Stimulated activated CD8-positive, alpha-beta memory T cell treated with anti-CD3 and anti-CD28 coated beads, Interleukin-12 subunit alpha, Interleukin-12 subunit beta, amount 100 ng/mL, for 1 hour (primary cell): ENCODE measurements at regions not wholly inside any gene's neighbourhood (a gene's known extent, or its start where the extent isn't known, plus 50 kb on each side); places are given as distances from the start of the nearest gene placed in this dataset.
"Not testable (repeated sequence)": the region's sequence is repeated elsewhere in the genome, so short reads cannot be mapped to it uniquely, and the experiment has no call there.

Source experiments
- DNase-seq: peaks from one replicate; pipeline ENCODE4 v3.0.0-alpha.2; 2020; ENCODE audit warnings: low read depth

GRCh38 chr14:31911160-31911559, 165.9 kb upstream of the ARHGAP5 start:
- DNase-seq, result no peak

GRCh38 chr14:31913370-31913769, 163.7 kb upstream of the ARHGAP5 start:
- no peak for DNase-seq

GRCh38 chr14:31918289-31918688, 158.8 kb upstream of the ARHGAP5 start:
- not testable (repeated sequence) for DNase-seq

GRCh38 chr14:31920001-31920400, 157.1 kb upstream of the ARHGAP5 start:
- no peak for DNase-seq

- DNase-seq, result no peak
Measured at GRCh38 chr14:31920989-31921650, 156.0 kb upstream of the ARHGAP5 start.

GRCh38 chr14:31921721-31922120, 155.4 kb upstream of the ARHGAP5 start:
- DNase-seq, result no peak

GRCh38 chr14:31926123-31926522, 151.0 kb upstream of the ARHGAP5 start:
- DNase-seq, result no peak

GRCh38 chr14:31926652-31927347, 150.3 kb upstream of the ARHGAP5 start:
- no peak for DNase-seq

- no peak for DNase-seq
Measured at GRCh38 chr14:31927348-31927832, 149.7 kb upstream of the ARHGAP5 start.

- no peak for DNase-seq
Measured at GRCh38 chr14:31930070-31930469, 147.0 kb upstream of the ARHGAP5 start.

- DNase-seq, result no peak
Measured at GRCh38 chr14:31930493-31931240, 146.4 kb upstream of the ARHGAP5 start.

- DNase-seq, result no peak
Measured at GRCh38 chr14:31932675-31933074, 144.4 kb upstream of the ARHGAP5 start.

- DNase-seq, result no peak
Measured at GRCh38 chr14:31933716-31934115, 143.4 kb upstream of the ARHGAP5 start.

GRCh38 chr14:31934767-31935266, 142.3 kb upstream of the ARHGAP5 start:
- DNase-seq, result no peak

GRCh38 chr14:31935391-31935790, 141.7 kb upstream of the ARHGAP5 start:
- DNase-seq, result no peak

- no peak for DNase-seq
Measured at GRCh38 chr14:31936115-31936514, 141.0 kb upstream of the ARHGAP5 start.

- peak; percentile 39 for DNase-seq
Measured at GRCh38 chr14:31937730-31938346, 139.3 kb upstream of the ARHGAP5 start.

GRCh38 chr14:31939934-31940333, 137.2 kb upstream of the ARHGAP5 start:
- DNase-seq, result no peak

GRCh38 chr14:31941487-31941886, 135.6 kb upstream of the ARHGAP5 start:
- DNase-seq, result no peak

- no peak for DNase-seq
Measured at GRCh38 chr14:31942166-31942841, 134.8 kb upstream of the ARHGAP5 start.

GRCh38 chr14:31943217-31943799, 133.8 kb upstream of the ARHGAP5 start:
- DNase-seq, result no peak
